Endodermal cell (in vitro differentiated cells): ENCODE measurements at regions not wholly inside any gene's neighbourhood (a gene's known extent, or its start where the extent isn't known, plus 50 kb on each side); places are given as distances from the start of the nearest gene placed in this dataset.

Source experiments
- DNase-seq: peaks from one replicate; pipeline ENCODE4 v3.0.0-alpha.2; 2017
- H3K27ac ChIP-seq: 2 replicates; pipeline ENCODE4 v1.5.1; 2013; ENCODE audit warnings: mild to moderate bottlenecking, low read depth, low read length, moderate library complexity
- H3K27me3 ChIP-seq: 2 replicates; pipeline ENCODE4 v1.6.1; 2013; ENCODE audit warnings: mild to moderate bottlenecking, low read length, moderate library complexity; ENCODE audit not compliant: insufficient read depth, control insufficient read depth, poor library complexity, severe bottlenecking
- H3K36me3 ChIP-seq: 2 replicates; pipeline ENCODE4 v1.7.0; 2013; ENCODE audit warnings: mild to moderate bottlenecking, low read length, moderate library complexity; ENCODE audit not compliant: control insufficient read depth, insufficient read depth
- H3K4me1 ChIP-seq: one replicate; pipeline ENCODE4 v1.7.0; 2013; ENCODE audit warnings: low read length; ENCODE audit not compliant: control insufficient read depth, insufficient read depth
- H3K4me3 ChIP-seq: 2 replicates; pipeline ENCODE4 v1.5.1; 2013; ENCODE audit warnings: mild to moderate bottlenecking, low read length, moderate library complexity
- H3K9ac ChIP-seq: 2 replicates; pipeline ENCODE4 v1.6.1; 2013; ENCODE audit warnings: mild to moderate bottlenecking, low read length, moderate library complexity; ENCODE audit not compliant: poor library complexity, severe bottlenecking; ENCODE audit errors: extremely low read depth
- H3K9me3 ChIP-seq: 2 replicates; pipeline ENCODE4 v1.6.1; 2013; ENCODE audit warnings: mild to moderate bottlenecking, low read length, moderate library complexity; ENCODE audit not compliant: control insufficient read depth
- H3K27ac Mint-ChIP-seq: 2 replicates; pipeline ENCODE4 v1.8.0; 2020; ENCODE audit warnings: mixed read lengths
- H3K27me3 Mint-ChIP-seq: 2 replicates; pipeline ENCODE4 v1.8.0; 2021; ENCODE audit warnings: mild to moderate bottlenecking, mixed read lengths; ENCODE audit not compliant: insufficient read depth
- H3K36me3 Mint-ChIP-seq: 2 replicates; pipeline ENCODE4 v1.8.0; 2020; ENCODE audit warnings: low read depth, mixed read lengths
- H3K4me1 Mint-ChIP-seq: 2 replicates; pipeline ENCODE4 v1.8.0; 2020; ENCODE audit warnings: mixed read lengths
- H3K4me3 Mint-ChIP-seq: 2 replicates; pipeline ENCODE4 v1.8.0; 2020; ENCODE audit warnings: mild to moderate bottlenecking, moderate library complexity, mixed read lengths
- H3K9me3 Mint-ChIP-seq: 2 replicates; pipeline ENCODE4 v1.8.0; 2020; ENCODE audit warnings: mild to moderate bottlenecking, mixed read lengths
- WGBS, 2 experiments: methylation state at CpG; one replicate each; pipeline versions ENCODE4 v1.1.5 to v1.1.7; 2013; ENCODE audit warnings: missing lambda C conversion rate in 2 of 2, mixed read lengths in 1 of 2; ENCODE audit not compliant: insufficient coverage in 1 of 2, insufficient read length in 1 of 2; 5-methylcytosine and 5-hydroxymethylcytosine counted together
- TF ChIP-seq, protein P1 (sequence below): fragments of 200-600 bp; sonication (generic); conservative IDR thresholded peaks from 2 replicates; pipeline ENCODE4 v1.5.0; 2021; ENCODE audit warnings: antibody characterized with exemption, mild to moderate bottlenecking

DNA sequence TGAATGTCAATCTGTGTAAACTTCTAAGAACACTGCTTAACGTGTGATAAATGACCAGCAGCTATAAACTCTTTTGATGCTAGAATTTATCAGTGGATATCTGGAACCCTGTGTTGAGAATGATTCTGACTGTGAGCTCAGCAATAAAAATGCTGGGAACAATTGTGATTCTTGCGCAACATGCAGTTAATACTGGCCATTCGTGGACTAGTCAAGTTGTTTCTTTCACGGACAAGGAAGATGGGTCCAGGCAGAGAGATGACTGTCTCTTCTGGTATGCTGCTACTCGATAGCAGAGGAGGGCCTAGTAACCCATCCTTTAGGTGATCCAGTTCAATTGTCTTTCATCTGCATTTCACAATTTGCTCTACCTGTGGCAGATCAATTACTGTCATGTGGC is 394.8 kb upstream of the IGFBP3 start:
- no peak overlapping the region for H3K9ac ChIP-seq
- 94 to 98% methylated on average over 5 of the region's 5 CpGs for WGBS, 2 experiments
- H3K4me3 ChIP-seq: no peak overlapping the region
- Mint-ChIP-seq H3K4me3 (no peak overlapping the region), H3K27me3 (no peaks in the 10 kb centered on the region), H3K9me3 (no peaks in the 10 kb centered on the region), H3K4me1 (no peaks in the 10 kb centered on the region), H3K36me3 (no peaks in the 10 kb centered on the region), H3K27ac (no peak overlapping the region)
- no peak for DNase-seq
- no peaks in the 10 kb centered on the region for H3K4me1 ChIP-seq
- H3K27me3 ChIP-seq: no peaks in the 10 kb centered on the region
- no peaks in the 10 kb centered on the region for H3K9me3 ChIP-seq
- no peaks in the 10 kb centered on the region for H3K36me3 ChIP-seq
- TF ChIP-seq, protein P1, sequence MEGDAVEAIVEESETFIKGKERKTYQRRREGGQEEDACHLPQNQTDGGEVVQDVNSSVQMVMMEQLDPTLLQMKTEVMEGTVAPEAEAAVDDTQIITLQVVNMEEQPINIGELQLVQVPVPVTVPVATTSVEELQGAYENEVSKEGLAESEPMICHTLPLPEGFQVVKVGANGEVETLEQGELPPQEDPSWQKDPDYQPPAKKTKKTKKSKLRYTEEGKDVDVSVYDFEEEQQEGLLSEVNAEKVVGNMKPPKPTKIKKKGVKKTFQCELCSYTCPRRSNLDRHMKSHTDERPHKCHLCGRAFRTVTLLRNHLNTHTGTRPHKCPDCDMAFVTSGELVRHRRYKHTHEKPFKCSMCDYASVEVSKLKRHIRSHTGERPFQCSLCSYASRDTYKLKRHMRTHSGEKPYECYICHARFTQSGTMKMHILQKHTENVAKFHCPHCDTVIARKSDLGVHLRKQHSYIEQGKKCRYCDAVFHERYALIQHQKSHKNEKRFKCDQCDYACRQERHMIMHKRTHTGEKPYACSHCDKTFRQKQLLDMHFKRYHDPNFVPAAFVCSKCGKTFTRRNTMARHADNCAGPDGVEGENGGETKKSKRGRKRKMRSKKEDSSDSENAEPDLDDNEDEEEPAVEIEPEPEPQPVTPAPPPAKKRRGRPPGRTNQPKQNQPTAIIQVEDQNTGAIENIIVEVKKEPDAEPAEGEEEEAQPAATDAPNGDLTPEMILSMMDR: no peak
- no peak overlapping the region for H3K27ac ChIP-seq

DNA sequence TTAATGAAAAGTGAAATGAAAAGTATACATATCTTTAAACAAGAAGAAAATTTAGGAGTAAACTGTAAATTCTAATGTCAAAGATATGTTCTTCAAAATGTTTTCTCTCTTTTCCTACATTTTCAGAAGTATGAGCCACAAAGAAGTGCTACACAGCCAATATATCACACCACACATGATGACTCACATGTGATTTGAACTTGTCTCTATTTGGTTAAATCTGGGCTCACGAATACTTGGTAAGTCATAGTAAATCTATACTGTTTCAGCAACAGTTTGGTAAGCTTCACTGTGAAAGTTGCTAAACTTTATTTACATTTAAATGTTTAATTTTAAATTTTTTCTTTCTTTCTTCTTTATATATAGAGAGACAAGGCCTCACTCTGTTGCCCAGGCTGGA is 380.6 kb upstream of the IGFBP3 start:
- H3K9me3 ChIP-seq: peaks cover 7% of the 10 kb centered on the region
- H3K27me3 Mint-ChIP-seq: no peaks in the 10 kb centered on the region
- no peaks in the 10 kb centered on the region for H3K4me1 ChIP-seq
- TF ChIP-seq, protein P1: no peak
- H3K36me3 Mint-ChIP-seq: no peaks in the 10 kb centered on the region
- H3K4me1 Mint-ChIP-seq: no peaks in the 10 kb centered on the region
- H3K36me3 ChIP-seq: no peaks in the 10 kb centered on the region
- H3K27ac ChIP-seq: no peak overlapping the region
- WGBS, 2 experiments: 100% methylated on average over 1 of the region's 1 CpG; no CpG with 5 or more reads in 1 of the 2 experiments
- no peak overlapping the region for H3K4me3 Mint-ChIP-seq
- no peak overlapping the region for H3K27ac Mint-ChIP-seq
- no peak for DNase-seq
- H3K27me3 ChIP-seq: no peaks in the 10 kb centered on the region
- no peak overlapping the region for H3K9ac ChIP-seq
- peaks cover 1% of the 10 kb centered on the region for H3K9me3 Mint-ChIP-seq
- no peak overlapping the region for H3K4me3 ChIP-seq

DNA sequence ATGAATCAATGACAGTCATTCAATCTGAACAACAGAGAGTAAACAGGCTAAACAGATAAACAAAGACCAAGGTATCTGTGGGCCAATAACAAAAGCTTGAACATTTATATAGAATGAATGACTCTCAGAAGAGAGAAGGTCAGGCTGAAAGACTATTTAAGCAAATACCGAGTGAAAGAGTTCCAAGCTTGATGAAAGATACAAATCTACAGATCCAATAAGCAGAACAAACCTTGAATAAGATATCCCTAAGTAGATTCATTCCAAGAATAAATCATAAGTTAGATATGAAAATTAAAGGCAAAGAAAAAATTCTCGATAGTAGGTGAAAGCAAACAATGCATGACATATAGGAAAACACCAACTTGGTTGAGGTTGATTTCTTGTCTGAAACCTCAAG is 376.4 kb upstream of the IGFBP3 start:
- 94% methylated on average over 2 of the region's 2 CpGs; no CpG with 5 or more reads in 1 of the 2 experiments for WGBS, 2 experiments
- DNase-seq: no peak
- Histone ChIP-seq H3K36me3 (no peaks in the 10 kb centered on the region), H3K9me3 (peaks cover 7% of the 10 kb centered on the region), H3K4me1 (no peaks in the 10 kb centered on the region), H3K27ac (no peak overlapping the region), H3K9ac (no peak overlapping the region), H3K27me3 (no peaks in the 10 kb centered on the region), H3K4me3 (no peak overlapping the region)
- Mint-ChIP-seq H3K27me3 (no peaks in the 10 kb centered on the region), H3K27ac (no peak overlapping the region), H3K9me3 (peaks cover 1% of the 10 kb centered on the region), H3K4me3 (no peak overlapping the region), H3K36me3 (no peaks in the 10 kb centered on the region), H3K4me1 (no peaks in the 10 kb centered on the region)
- TF ChIP-seq, protein P1: no peak
